ENCODE measurements at regions not wholly inside any gene's neighbourhood (a gene's known extent, or its start where the extent isn't known, plus 50 kb on each side); places are given as distances from the start of the nearest gene placed in this dataset.
"Not testable (repeated sequence)": the region's sequence is repeated elsewhere in the genome, so short reads cannot be mapped to it uniquely, and the experiment has no call there.

GRCh38 chr9:88274078-88274477 lies 114.2 kb upstream of the SPIN1 start:
- ChIA-PET CTCF (no interaction called here), POLR2A (no interaction called here)
- H3K4me3 Mint-ChIP-seq: no peak overlapping the region
- H3K4me1 Mint-ChIP-seq: peaks cover 11% of the 10 kb centered on the region
- no peaks in the 10 kb centered on the region for H3K36me3 Mint-ChIP-seq (ENCODE audit: low read depth)
- intact Hi-C loops (cut with DNase I, micrococcal nuclease): no loop called here
- no peak for DNase-seq
- no peak for ATAC-seq
- no peak overlapping the region for H3K27ac Mint-ChIP-seq
- no peaks in the 10 kb centered on the region for H3K27me3 Mint-ChIP-seq
- no peaks in the 10 kb centered on the region for H3K9me3 Mint-ChIP-seq (ENCODE audit: low read depth)

GRCh38 chr9:88272986-88273385 lies 115.3 kb upstream of the SPIN1 start:
- CTCF ChIA-PET: no interaction called here
- intact Hi-C loops (cut with DNase I, micrococcal nuclease): no loop called here
- DNase-seq (no peak), ATAC-seq (no peak)
- H3K27ac Mint-ChIP-seq: no peak overlapping the region
- no peak overlapping the region for H3K4me3 Mint-ChIP-seq
- H3K9me3 Mint-ChIP-seq (ENCODE audit: low read depth): no peaks in the 10 kb centered on the region
- H3K36me3 Mint-ChIP-seq (ENCODE audit: low read depth): no peaks in the 10 kb centered on the region
- H3K27me3 Mint-ChIP-seq: no peaks in the 10 kb centered on the region
- H3K4me1 Mint-ChIP-seq: peaks cover 11% of the 10 kb centered on the region
- POLR2A ChIA-PET: no interaction called here

- Mint-ChIP-seq H3K4me1 (no peaks in the 10 kb centered on the region), H3K36me3 (ENCODE audit: low read depth) (no peaks in the 10 kb centered on the region), H3K27me3 (no peaks in the 10 kb centered on the region), H3K27ac (no peak overlapping the region), H3K9me3 (ENCODE audit: low read depth) (peaks cover 4% of the 10 kb centered on the region), H3K4me3 (no peak overlapping the region)
- no peak for ATAC-seq
- intact Hi-C loops (cut with DNase I, micrococcal nuclease): no loop called here
- ChIA-PET CTCF (interaction anchor here (0.7 kb wide), 1 partner anchor 77 kb away, joined by 3 read pairs; no protein-coding TSS in a partner anchor), POLR2A (no interaction called here)
- no peak for DNase-seq
Observed at GRCh38 chr9:88270413-88270812, 117.8 kb upstream of the SPIN1 start.

GRCh38 chr9:88268886-88269285 lies 119.4 kb upstream of the SPIN1 start:
- Mint-ChIP-seq H3K9me3 (ENCODE audit: low read depth) (peaks cover 4% of the 10 kb centered on the region), H3K27me3 (no peaks in the 10 kb centered on the region), H3K27ac (no peak overlapping the region), H3K4me1 (no peaks in the 10 kb centered on the region), H3K36me3 (ENCODE audit: low read depth) (no peaks in the 10 kb centered on the region), H3K4me3 (no peak overlapping the region)
- no peak for DNase-seq
- ChIA-PET CTCF (no interaction called here), POLR2A (no interaction called here)
- ATAC-seq: no peak
- intact Hi-C loops (cut with DNase I, micrococcal nuclease): no loop called here

GRCh38 chr9:88267283-88267682 lies 121.0 kb upstream of the SPIN1 start:
- ATAC-seq (no peak), DNase-seq (no peak)
- intact Hi-C loops (cut with DNase I, micrococcal nuclease): no loop called here
- no peak overlapping the region for H3K27ac Mint-ChIP-seq
- ChIA-PET POLR2A (no interaction called here), CTCF (no interaction called here)
- peaks cover 3% of the 10 kb centered on the region for H3K4me1 Mint-ChIP-seq
- H3K36me3 Mint-ChIP-seq (ENCODE audit: low read depth): no peaks in the 10 kb centered on the region
- H3K4me3 Mint-ChIP-seq: no peak overlapping the region
- no peaks in the 10 kb centered on the region for H3K27me3 Mint-ChIP-seq
- H3K9me3 Mint-ChIP-seq (ENCODE audit: low read depth): peaks cover 4% of the 10 kb centered on the region

GRCh38 chr9:88266416-88266815 lies 121.8 kb upstream of the SPIN1 start:
- intact Hi-C loops (cut with DNase I, micrococcal nuclease): no loop called here
- CTCF ChIA-PET: no interaction called here
- H3K27ac Mint-ChIP-seq: no peak overlapping the region
- POLR2A ChIA-PET: no interaction called here
- no peaks in the 10 kb centered on the region for H3K27me3 Mint-ChIP-seq
- no peak for ATAC-seq
- peaks cover 3% of the 10 kb centered on the region for H3K4me1 Mint-ChIP-seq
- H3K4me3 Mint-ChIP-seq: no peak overlapping the region
- no peaks in the 10 kb centered on the region for H3K36me3 Mint-ChIP-seq (ENCODE audit: low read depth)
- no peak for DNase-seq
- peaks cover 4% of the 10 kb centered on the region for H3K9me3 Mint-ChIP-seq (ENCODE audit: low read depth)

GRCh38 chr9:88259001-88259400 lies 120.7 kb upstream of the SPATA31C2 start:
- ChIA-PET CTCF (no interaction called here), POLR2A (no interaction called here)
- no peak overlapping the region for H3K27ac Mint-ChIP-seq
- peaks cover 2% of the 10 kb centered on the region for H3K27me3 Mint-ChIP-seq
- intact Hi-C loops (cut with DNase I, micrococcal nuclease): no loop called here
- peaks cover 3% of the 10 kb centered on the region for H3K4me1 Mint-ChIP-seq
- no peaks in the 10 kb centered on the region for H3K36me3 Mint-ChIP-seq (ENCODE audit: low read depth)
- H3K4me3 Mint-ChIP-seq: no peak overlapping the region
- no peaks in the 10 kb centered on the region for H3K9me3 Mint-ChIP-seq (ENCODE audit: low read depth)
- ATAC-seq (no peak), DNase-seq (no peak)

GRCh38 chr9:88258601-88259000 lies 120.3 kb upstream of the SPATA31C2 start:
- Mint-ChIP-seq H3K36me3 (ENCODE audit: low read depth) (no peaks in the 10 kb centered on the region), H3K4me1 (peaks cover 3% of the 10 kb centered on the region), H3K27ac (no peak overlapping the region), H3K27me3 (peaks cover 2% of the 10 kb centered on the region), H3K9me3 (ENCODE audit: low read depth) (peaks cover 3% of the 10 kb centered on the region), H3K4me3 (no peak overlapping the region)
- DNase-seq: no peak
- no peak for ATAC-seq
- POLR2A ChIA-PET: no interaction called here
- intact Hi-C loops (cut with DNase I, micrococcal nuclease): no loop called here
- CTCF ChIA-PET: no interaction called here

- CTCF ChIA-PET: no interaction called here
- Mint-ChIP-seq H3K36me3 (ENCODE audit: low read depth) (no peaks in the 10 kb centered on the region), H3K9me3 (ENCODE audit: low read depth) (peaks cover 3% of the 10 kb centered on the region), H3K4me1 (peaks cover 3% of the 10 kb centered on the region), H3K27me3 (peaks cover 2% of the 10 kb centered on the region), H3K4me3 (no peak overlapping the region), H3K27ac (no peak overlapping the region)
- ATAC-seq (no peak), DNase-seq (no peak)
- intact Hi-C loops (cut with DNase I, micrococcal nuclease): no loop called here
- POLR2A ChIA-PET: no interaction called here
Observed at GRCh38 chr9:88258024-88258423, 119.7 kb upstream of the SPATA31C2 start.

- peaks cover 12% of the 10 kb centered on the region for H3K9me3 Mint-ChIP-seq (ENCODE audit: low read depth)
- CTCF ChIA-PET: interaction anchor here (1.0 kb wide), 1 partner anchor 97 kb away, joined by 3 read pairs; no protein-coding TSS in a partner anchor
- DNase-seq: no peak
Observed at GRCh38 chr9:88256216-88256615, 117.9 kb upstream of the SPATA31C2 start.

GRCh38 chr9:88255806-88256205 lies 117.5 kb upstream of the SPATA31C2 start:
- intact Hi-C loops (cut with DNase I, micrococcal nuclease); H3K36me3 Mint-ChIP-seq (ENCODE audit: low read depth); H3K4me3 Mint-ChIP-seq; ATAC-seq; H3K27me3 Mint-ChIP-seq; H3K4me1 Mint-ChIP-seq; H3K27ac Mint-ChIP-seq; POLR2A ChIA-PET; DNase-seq: not testable (repeated sequence)
- peaks cover 16% of the 10 kb centered on the region for H3K9me3 Mint-ChIP-seq (ENCODE audit: low read depth)
- CTCF ChIA-PET: interaction anchor here (1.0 kb wide), 1 partner anchor 97 kb away, joined by 3 read pairs; no protein-coding TSS in a partner anchor

More at GRCh38 chr9:88256216-88256615, 117.9 kb upstream of the SPATA31C2 start:
- Mint-ChIP-seq H3K4me1 (no peaks in the 10 kb centered on the region), H3K4me3 (no peak overlapping the region), H3K27me3 (peaks cover 2% of the 10 kb centered on the region), H3K27ac (no peak overlapping the region), H3K36me3 (ENCODE audit: low read depth) (no peaks in the 10 kb centered on the region)
- POLR2A ChIA-PET: no interaction called here
- intact Hi-C loops (cut with DNase I, micrococcal nuclease): no loop called here
- no peak for ATAC-seq

GRCh38 chr9:88251903-88252302 lies 113.6 kb upstream of the SPATA31C2 start:
- H3K27me3 Mint-ChIP-seq: peaks cover 12% of the 10 kb centered on the region
- POLR2A ChIA-PET: no interaction called here
- H3K27ac Mint-ChIP-seq: no peak overlapping the region
- CTCF ChIA-PET: no interaction called here
- DNase-seq (no peak), ATAC-seq (no peak)
- H3K36me3 Mint-ChIP-seq (ENCODE audit: low read depth): no peaks in the 10 kb centered on the region
- peaks cover 18% of the 10 kb centered on the region for H3K9me3 Mint-ChIP-seq (ENCODE audit: low read depth)
- H3K4me3 Mint-ChIP-seq: no peak overlapping the region
- intact Hi-C loops (cut with DNase I, micrococcal nuclease): no loop called here
- H3K4me1 Mint-ChIP-seq: no peaks in the 10 kb centered on the region

GRCh38 chr9:88243736-88244135 lies 105.5 kb upstream of the SPATA31C2 start:
- intact Hi-C loops (cut with DNase I, micrococcal nuclease): no loop called here
- DNase-seq (no peak), ATAC-seq (no peak)
- Mint-ChIP-seq H3K9me3 (ENCODE audit: low read depth) (no peaks in the 10 kb centered on the region), H3K27ac (no peak overlapping the region), H3K36me3 (ENCODE audit: low read depth) (no peaks in the 10 kb centered on the region), H3K4me1 (no peaks in the 10 kb centered on the region), H3K27me3 (peaks cover 17% of the 10 kb centered on the region), H3K4me3 (no peak overlapping the region)
- POLR2A ChIA-PET: no interaction called here
- CTCF ChIA-PET: interaction anchor here (0.6 kb wide), 1 partner anchor 580 kb away, joined by 3 read pairs; no protein-coding TSS in a partner anchor

Measured in activated CD4-positive, alpha-beta T cell treated with anti-CD3 and anti-CD28 coated beads for 36 hours (primary cell).